OCI-LY3 (cell line): ENCODE measurements at regions not wholly inside any gene's neighbourhood (a gene's known extent, or its start where the extent isn't known, plus 50 kb on each side); places are given as distances from the start of the nearest gene placed in this dataset.

Source experiments
- H2AFZ ChIP-seq: fragments of 200-600, 300-600 bp; shearing (Covaris generic); 2 replicates; pipeline ENCODE4 v1.6.0; 2014; ENCODE audit warnings: antibody characterized with exemption, low read depth, low read length
- H3K27ac ChIP-seq: fragments of 200-600, 300-600 bp; sonication (generic); 2 replicates; pipeline ENCODE4 v1.5.1; 2014; ENCODE audit warnings: mild to moderate bottlenecking, low read length, moderate library complexity, mixed read lengths
- H3K27me3 ChIP-seq: fragments of 200-600, 300-600 bp; sonication (generic); 2 replicates; pipeline ENCODE4 v1.6.1; 2014; ENCODE audit warnings: low read depth, low read length, mixed read lengths
- H3K36me3 ChIP-seq: fragments of 200-600, 300-600 bp; sonication (generic); replicated peaks from 2 replicates; pipeline ENCODE3; 2014; ENCODE audit warnings: low read depth, low read length, mixed read lengths
- H3K4me1 ChIP-seq: fragments of 300-600, 200-600 bp; sonication (generic); 2 replicates; pipeline ENCODE4 v1.6.1; 2014; ENCODE audit warnings: low read length, mixed read lengths
- H3K4me2 ChIP-seq: fragments of 200-600, 300-600 bp; sonication (generic); 2 replicates; pipeline ENCODE4 v1.6.1; 2014; ENCODE audit warnings: low read length, mixed read lengths
- H3K4me3 ChIP-seq: fragments of 300-600, 200-600 bp; sonication (generic); 2 replicates; pipeline ENCODE4 v1.5.1; 2014; ENCODE audit warnings: antibody characterized with exemption, mild to moderate bottlenecking, low read length, moderate library complexity
- H3K79me2 ChIP-seq: fragments of 300-600, 200-600 bp; shearing (Covaris generic); 2 replicates; pipeline ENCODE4 v1.6.1; 2014; ENCODE audit warnings: mild to moderate bottlenecking, low read length, mixed read lengths
- H3K9ac ChIP-seq: fragments of 300-600, 200-600 bp; shearing (Covaris generic); 2 replicates; pipeline ENCODE4 v1.6.0; 2014; ENCODE audit warnings: mild to moderate bottlenecking, low read length, moderate library complexity
- H3K9me3 ChIP-seq: fragments of 200-600, 300-600 bp; shearing (Covaris generic); 2 replicates; pipeline ENCODE4 v1.6.1; 2014; ENCODE audit warnings: low read length, mixed read lengths; ENCODE audit not compliant: insufficient read depth
- H4K20me1 ChIP-seq: fragments of 200-600, 300-600 bp; sonication (generic); 2 replicates; pipeline ENCODE4 v1.6.1; 2016; ENCODE audit warnings: low read length, mixed read lengths; ENCODE audit not compliant: insufficient read depth
- CTCF ChIP-seq: fragments of 200-600, 300-600 bp; sonication (generic); IDR thresholded peaks from 2 replicates; pipeline ENCODE4 v1.5.1; 2014; ENCODE audit warnings: antibody characterized with exemption, low read length, low read depth
- EZH2phosphoT487 ChIP-seq: fragments of 200-600 bp; shearing (Covaris generic); IDR thresholded peaks from 2 replicates; pipeline ENCODE4 v1.6.1; 2018; ENCODE audit warnings: antibody characterized with exemption, mixed run types, low read depth

DNA sequence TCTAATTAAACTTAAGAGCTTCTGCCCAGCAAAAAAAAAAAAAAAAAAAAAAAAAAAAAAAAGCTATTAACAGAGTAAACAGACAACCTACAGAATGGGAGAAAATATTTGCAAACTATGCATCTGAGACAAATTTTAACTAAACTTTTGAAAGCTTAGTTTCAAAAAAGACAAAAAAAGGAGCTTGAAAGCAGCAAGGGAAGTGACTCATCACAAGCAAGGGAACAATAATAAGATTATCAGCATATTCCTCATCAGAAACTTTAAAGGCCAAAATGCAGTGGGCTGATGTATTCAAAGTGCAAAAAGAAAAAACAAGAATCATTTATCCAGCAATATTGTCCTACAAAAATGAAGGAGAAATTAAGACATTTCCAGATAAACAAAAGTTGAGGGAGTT is 158.6 kb downstream of the RNF144B start:
- no peak overlapping the region for H3K27ac ChIP-seq
- H3K4me2 ChIP-seq, result no peak overlapping the region
- H3K4me1 ChIP-seq, result peaks cover 21% of the 10 kb centered on the region
- H3K36me3 ChIP-seq, result no peaks in the 10 kb centered on the region
- H3K9me3 ChIP-seq, result peaks cover 17% of the 10 kb centered on the region; the same call in 1 of the 2 replicates
- no peak overlapping the region for H3K9ac ChIP-seq
- TF ChIP-seq CTCF (no peak), EZH2phosphoT487 (no peak)
- H3K79me2 ChIP-seq, result no peaks in the 10 kb centered on the region
- H3K4me3 ChIP-seq, result no peak overlapping the region
- no peaks in the 10 kb centered on the region for H4K20me1 ChIP-seq
- H2AFZ ChIP-seq, result no peak overlapping the region
- no peaks in the 10 kb centered on the region for H3K27me3 ChIP-seq

DNA sequence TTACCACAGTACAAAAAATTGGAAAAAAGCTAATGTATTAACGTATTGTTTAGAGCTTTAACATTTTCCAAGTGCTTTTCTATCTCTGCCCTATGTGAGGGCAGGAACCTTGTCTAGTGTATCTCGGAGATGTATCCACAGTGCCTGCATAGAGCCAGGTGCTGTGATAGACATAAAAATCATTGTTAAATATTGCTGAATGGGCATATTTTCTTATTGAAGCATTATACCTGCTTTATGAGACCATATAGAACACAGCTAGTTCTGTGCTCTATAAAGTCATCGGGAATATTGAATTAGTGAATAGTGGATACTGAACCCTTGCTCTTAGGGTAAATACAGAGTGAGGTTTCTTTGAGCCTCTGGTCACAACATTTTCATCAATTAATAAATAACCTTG is 163.0 kb downstream of the RNF144B start:
- Histone ChIP-seq H3K9ac (no peak overlapping the region), H3K27ac (0 out of 2 replicates have a peak overlapping the region, but pooled peaks have one; percentile 3), H3K4me1 (peaks cover 37% of the 10 kb centered on the region), H3K4me3 (no peak overlapping the region), H3K9me3 (0 out of 2 replicates have a peak, but pooled peaks cover 3% of the 10 kb centered on the region), H3K79me2 (no peaks in the 10 kb centered on the region), H3K27me3 (no peaks in the 10 kb centered on the region), H2AFZ (0 out of 2 replicates have a peak overlapping the region, but pooled peaks have one; percentile 45), H3K36me3 (no peaks in the 10 kb centered on the region), H3K4me2 (peak overlapping the region; percentile 37), H4K20me1 (no peaks in the 10 kb centered on the region)
- no peak for TF ChIP-seq EZH2phosphoT487
- TF ChIP-seq CTCF, result no peak

- Histone ChIP-seq H3K36me3 (no peaks in the 10 kb centered on the region), H4K20me1 (no peaks in the 10 kb centered on the region), H3K27ac (0 out of 2 replicates have a peak overlapping the region, but pooled peaks have one; percentile 3), H3K9ac (no peak overlapping the region), H3K27me3 (no peaks in the 10 kb centered on the region), H3K4me2 (peak overlapping the region; percentile 37), H3K4me1 (peaks cover 36% of the 10 kb centered on the region), H3K79me2 (no peaks in the 10 kb centered on the region), H3K9me3 (0 out of 2 replicates have a peak, but pooled peaks cover 3% of the 10 kb centered on the region), H2AFZ (no peak overlapping the region), H3K4me3 (no peak overlapping the region)
- no peak for TF ChIP-seq CTCF
- no peak for TF ChIP-seq EZH2phosphoT487
Observed at GRCh38 chr6:18551228-18551627, 164.1 kb downstream of the RNF144B start.

GRCh38 chr6:18555750-18556149 is 168.6 kb downstream of the RNF144B start:
- no peak overlapping the region for H3K4me2 ChIP-seq
- H3K4me1 ChIP-seq, result peaks cover 26% of the 10 kb centered on the region
- H3K9ac ChIP-seq, result no peak overlapping the region
- no peaks in the 10 kb centered on the region for H4K20me1 ChIP-seq
- no peak overlapping the region for H2AFZ ChIP-seq
- no peaks in the 10 kb centered on the region for H3K36me3 ChIP-seq
- H3K9me3 ChIP-seq, result no peaks in the 10 kb centered on the region
- no peaks in the 10 kb centered on the region for H3K27me3 ChIP-seq
- H3K27ac ChIP-seq, result no peak overlapping the region
- H3K4me3 ChIP-seq, result no peak overlapping the region
- no peaks in the 10 kb centered on the region for H3K79me2 ChIP-seq
- no peak for TF ChIP-seq CTCF
- TF ChIP-seq EZH2phosphoT487, result no peak
